ENCODE measurements at regions not wholly inside any gene's neighbourhood (a gene's known extent, or its start where the extent isn't known, plus 50 kb on each side); places are given as distances from the start of the nearest gene placed in this dataset.

- no peak for DNase-seq (ENCODE audit: low read depth in 2 of 2)
Observed at GRCh38 chr3:182455011-182455410, 338.3 kb upstream of the ATP11B start.

DNA sequence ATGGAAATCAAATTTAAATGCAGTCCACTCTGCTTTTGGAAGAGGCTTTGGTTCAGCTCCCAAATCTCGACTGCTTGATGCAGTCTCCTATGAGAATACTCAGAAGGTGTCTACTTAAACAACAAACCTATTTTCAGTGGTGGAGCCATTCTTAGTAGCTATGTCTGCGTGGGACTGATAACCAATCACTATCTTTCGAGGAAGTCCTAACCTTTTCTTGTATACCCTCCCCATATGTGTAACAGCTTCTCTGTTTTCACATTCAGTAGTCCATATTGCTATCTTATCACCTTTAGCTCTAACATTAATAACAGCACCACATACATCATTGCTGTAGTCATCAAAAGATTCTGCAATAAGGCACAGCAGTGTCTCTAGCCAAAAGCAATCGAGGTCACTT is 333.0 kb upstream of the ATP11B start:
- DNase-seq (ENCODE audit: low read depth in 2 of 2): no peak

- DNase-seq (ENCODE audit: low read depth in 2 of 2): no peak
Observed at GRCh38 chr3:182462152-182462551, 331.2 kb upstream of the ATP11B start.

GRCh38 chr3:182464513-182465145 is 328.7 kb upstream of the ATP11B start:
- DNase-seq (ENCODE audit: low read depth in 2 of 2): no peak

GRCh38 chr3:182465301-182466185 is 327.8 kb upstream of the ATP11B start:
- DNase-seq (ENCODE audit: low read depth in 2 of 2): no peak

- no peak for DNase-seq (ENCODE audit: low read depth in 2 of 2)
Observed at GRCh38 chr3:182469086-182469485, 324.2 kb upstream of the ATP11B start.

DNA sequence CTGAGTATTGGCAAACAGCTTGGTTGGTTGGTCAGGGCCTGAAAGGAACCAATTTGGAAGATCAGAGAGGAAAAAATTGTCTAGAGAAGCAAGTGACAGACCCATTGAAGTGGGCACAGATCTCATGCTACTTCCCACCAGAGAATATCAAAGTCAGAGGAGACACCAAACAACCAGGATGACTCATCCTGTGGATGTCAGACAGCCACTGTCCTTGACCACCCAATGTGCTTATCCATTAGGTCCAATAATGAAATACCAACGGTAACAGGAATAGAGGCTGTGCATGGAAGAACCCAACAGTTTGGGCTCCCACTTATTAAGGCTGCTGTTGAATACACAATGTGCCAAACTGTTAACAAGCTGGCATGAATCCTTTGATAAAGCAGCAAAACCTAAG is 323.1 kb upstream of the ATP11B start:
- no peak for DNase-seq (ENCODE audit: low read depth in 2 of 2)

- DNase-seq (ENCODE audit: low read depth in 2 of 2): no peak
Observed at GRCh38 chr3:182473191-182473710, 320.1 kb upstream of the ATP11B start.

DNA sequence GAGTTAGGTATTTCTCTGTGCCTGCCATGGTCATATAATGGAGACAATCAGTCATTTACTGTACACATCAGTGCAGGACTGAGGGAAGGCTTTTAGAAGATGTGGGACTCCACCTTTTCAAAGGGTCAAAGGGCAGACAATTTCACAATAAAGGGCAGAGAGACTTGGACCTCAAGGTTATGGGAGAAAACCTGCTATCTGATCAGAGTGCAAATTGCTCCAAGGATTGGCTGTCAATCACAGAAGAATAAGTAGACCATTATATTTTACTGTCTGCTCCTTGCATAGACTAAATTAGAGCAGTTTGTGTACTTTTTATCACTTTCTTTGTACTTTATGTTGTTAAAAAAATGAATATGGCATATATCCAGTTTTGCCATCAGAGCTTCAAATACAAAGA is 314.9 kb upstream of the ATP11B start:
- no peak for DNase-seq (ENCODE audit: low read depth in 2 of 2)

DNA sequence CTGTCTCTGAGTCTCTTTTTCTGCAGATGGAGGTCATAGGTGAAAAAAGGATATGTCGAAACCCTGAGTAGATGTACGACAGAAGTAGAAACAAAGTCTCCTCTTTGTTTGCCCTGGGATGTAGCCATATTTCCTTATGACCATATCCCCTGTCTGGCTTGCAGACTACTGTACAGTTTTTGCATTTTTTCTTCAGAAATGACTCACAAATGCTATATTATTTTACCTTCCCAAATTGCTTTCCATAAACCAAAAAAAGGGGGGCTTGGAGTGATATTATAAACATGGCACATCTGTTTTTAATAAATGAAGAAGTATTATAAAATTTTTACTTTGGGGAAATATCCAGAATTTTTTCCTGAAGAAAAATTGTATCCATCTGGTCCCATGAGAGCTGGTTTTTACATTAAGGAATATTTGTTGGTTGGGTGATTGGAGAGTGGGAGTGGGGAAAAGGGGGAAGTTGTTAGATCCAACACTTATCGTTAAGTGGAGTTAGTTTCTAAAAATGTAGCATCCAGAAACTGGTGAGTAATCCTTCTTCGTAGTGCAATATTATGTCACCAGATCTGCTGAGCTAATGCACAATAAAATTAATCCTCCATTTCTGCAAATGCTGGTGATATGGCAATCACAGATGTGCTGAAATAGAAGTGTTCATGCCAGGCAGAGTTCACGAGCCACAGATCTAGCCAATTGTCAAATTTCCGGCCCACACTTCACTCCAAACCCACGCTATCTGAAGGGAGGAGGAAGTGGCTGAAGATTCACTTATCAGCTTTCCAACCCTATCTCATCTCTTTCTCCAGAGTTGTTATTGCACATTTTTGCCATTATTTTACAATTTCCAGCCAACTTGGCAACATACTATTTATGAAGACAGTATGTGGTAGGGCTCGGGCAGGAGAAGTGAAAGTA is 313.6 kb upstream of the ATP11B start:
- DNase-seq (ENCODE audit: low read depth in 2 of 2): no peak

- no peak for DNase-seq (ENCODE audit: low read depth in 2 of 2)
Observed at GRCh38 chr3:182482705-182483104, 310.6 kb upstream of the ATP11B start.

DNA sequence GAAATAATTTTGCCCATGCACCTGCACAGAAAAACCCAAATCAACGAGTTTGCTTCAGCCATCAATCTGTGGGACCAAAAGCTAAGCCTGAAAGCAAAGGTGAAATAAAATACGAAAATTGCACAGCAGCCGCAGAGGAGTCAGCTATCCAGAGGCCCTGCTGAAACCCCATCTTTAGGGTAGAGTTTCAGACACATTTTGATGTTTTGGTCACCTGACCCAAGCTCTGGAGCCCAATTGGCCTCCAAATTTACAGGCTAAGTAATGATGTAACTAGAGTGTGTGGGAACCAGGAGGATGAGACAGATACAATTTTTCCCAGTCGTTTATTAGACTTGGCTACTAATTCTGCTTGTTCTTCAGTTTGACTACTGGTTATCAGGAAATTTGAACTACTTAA is 308.6 kb upstream of the ATP11B start:
- DNase-seq (ENCODE audit: low read depth in 2 of 2): no peak

DNA sequence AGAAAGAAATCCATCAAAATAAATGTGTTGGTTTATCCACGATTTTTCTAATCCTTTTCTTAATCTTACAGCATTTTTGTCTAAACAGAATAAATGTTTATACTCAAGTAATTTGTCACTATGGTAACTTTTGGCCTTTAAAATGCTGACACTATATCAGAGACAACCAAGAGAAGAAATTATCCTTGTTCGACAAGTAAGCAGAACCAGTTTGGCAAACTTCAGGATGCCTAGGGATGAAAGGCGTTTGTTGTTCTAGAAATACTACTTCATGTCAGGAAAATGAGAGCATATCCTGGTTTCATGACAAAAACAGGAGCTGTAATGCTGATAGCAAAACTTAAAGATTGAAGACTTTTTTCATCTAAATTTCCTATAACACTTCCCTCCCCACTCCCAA is 308.0 kb upstream of the ATP11B start:
- no peak for DNase-seq (ENCODE audit: low read depth in 2 of 2)

DNA sequence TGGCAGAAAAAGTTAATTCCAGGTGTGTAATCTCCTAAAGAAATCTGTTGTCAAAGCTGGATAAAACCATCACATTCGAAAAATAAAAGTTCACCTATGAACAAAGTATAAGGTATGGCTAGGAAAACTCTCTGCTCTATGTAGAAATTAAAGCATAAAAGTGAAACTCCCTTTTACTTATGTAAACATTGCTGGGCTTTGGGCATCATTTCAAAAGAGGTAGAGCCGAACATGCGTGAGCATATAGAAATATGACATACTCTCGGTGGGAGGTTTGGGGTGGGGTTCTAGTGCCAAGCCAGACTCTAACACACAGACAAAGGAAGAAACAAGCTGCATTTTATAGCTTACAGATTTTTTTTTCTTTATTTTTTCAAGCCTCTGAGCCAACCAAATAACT is 306.8 kb upstream of the ATP11B start:
- DNase-seq (ENCODE audit: low read depth in 2 of 2): no peak

DNA sequence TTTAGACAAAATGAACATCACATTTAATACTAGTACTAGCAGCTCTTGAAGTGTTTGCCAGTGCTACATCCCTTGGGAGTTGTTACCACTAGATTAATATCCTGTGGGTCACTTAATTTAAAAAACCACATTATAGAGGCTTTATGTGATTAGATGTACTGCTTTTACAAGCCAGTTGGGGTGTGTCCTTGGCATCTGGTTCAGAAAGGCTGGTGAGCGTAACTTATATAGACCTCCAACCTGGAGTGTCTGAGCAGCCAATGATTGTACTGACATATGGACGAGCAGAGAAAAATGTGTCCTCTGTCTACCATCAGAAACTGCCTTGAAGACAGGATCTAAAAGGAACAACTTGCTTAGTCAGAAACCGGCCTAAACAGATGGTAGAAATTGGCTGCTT is 306.2 kb upstream of the ATP11B start:
- DNase-seq (ENCODE audit: low read depth in 2 of 2): no peak

- DNase-seq (ENCODE audit: low read depth in 2 of 2): no peak
Observed at GRCh38 chr3:182487611-182488010, 305.7 kb upstream of the ATP11B start.

GRCh38 chr3:182490596-182491491 is 302.5 kb upstream of the ATP11B start:
- no peak for DNase-seq (ENCODE audit: low read depth in 2 of 2)

DNA sequence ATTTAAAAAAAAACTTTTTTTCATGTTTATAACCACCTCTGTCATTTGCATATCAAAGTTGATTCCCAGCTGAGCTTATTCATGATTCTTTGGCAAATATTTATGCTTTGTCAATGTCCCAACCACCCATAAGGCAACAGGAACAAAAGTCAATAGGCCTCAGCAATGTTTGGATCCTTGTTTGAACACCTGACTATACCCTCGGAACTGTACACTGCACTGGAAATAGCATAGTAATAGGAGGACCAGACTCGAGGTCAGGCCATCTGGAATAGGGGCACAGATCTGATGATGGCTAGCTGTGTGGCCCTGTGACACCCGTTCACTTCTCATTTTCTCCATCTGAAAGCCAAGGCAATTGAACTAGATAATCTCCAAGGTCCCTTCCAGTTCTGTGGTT is 301.7 kb upstream of the ATP11B start:
- DNase-seq (ENCODE audit: low read depth in 2 of 2): no peak

DNA sequence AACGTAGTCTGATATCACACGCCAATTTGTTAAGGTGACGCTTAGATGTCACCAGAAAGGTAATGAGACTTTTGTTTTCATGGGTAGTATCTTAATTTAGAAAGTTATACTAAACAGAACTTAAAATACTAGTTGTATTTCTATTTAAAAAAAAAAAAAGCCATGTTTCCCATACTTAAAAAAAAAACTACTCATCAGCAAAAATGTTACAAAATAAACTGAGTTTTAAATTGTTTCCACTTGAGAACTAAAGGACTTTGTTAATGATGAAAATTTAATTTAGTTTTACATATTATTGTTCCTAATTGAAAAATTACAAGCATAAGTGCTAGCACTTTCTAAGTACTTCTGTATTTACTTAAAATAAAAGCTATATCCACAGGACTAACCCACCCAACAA is 300.8 kb upstream of the ATP11B start:
- no peak for DNase-seq (ENCODE audit: low read depth in 2 of 2)

DNA sequence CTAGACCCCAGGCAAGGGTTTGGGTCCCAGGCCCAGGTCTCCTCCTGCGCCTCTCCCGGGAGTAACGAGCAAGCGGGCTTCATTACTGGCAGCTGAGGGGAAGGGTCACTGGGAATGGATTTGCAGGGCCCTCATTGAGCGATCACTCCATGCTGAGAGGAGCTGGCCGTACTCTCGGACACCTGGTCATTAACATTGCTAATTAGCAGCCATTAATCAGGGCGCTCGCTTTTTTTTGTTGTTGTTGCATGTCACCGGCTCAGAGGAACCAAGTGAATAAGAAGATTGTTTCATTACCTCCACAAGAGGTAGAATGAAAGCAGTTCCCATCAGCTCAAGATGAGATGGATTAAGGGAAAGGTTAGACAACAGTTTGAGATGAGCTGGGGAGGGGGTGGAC is 293.0 kb upstream of the ATP11B start:
- DNase-seq (ENCODE audit: low read depth in 2 of 2): no peak

- no peak for DNase-seq (ENCODE audit: low read depth in 2 of 2)
Observed at GRCh38 chr3:182501856-182502255, 291.4 kb upstream of the ATP11B start.
